T-cell (primary cell): ENCODE measurements at regions not wholly inside any gene's neighbourhood (a gene's known extent, or its start where the extent isn't known, plus 50 kb on each side); places are given as distances from the start of the nearest gene placed in this dataset.

Experiments used
- ATAC-seq, 4 experiments: fragments of 200-7000 bp in 3 of 4; fragments of 150-1000 bp in 1 of 4; cut with Tn5 transposase; replicated peaks in 1 of 4; 1 replicate in 3 of 4; 2 replicates in 1 of 4; pipeline ENCODE4 v1.10.0; 2021; ENCODE audit warnings: moderate library complexity in 3 of 4, mild to moderate bottlenecking in 2 of 4, moderate number of reproducible peaks in 1 of 4
- CTCF ChIA-PET, 2 donors: fragments of 300-600 bp; sonication (Branson Sonifier 250); formaldehyde crosslinking; loops; one replicate each; lab custom pipeline; 2022; ENCODE audit warnings: antibody characterized with exemption in 2 of 2; lab: Charles Lee
- POLR2A ChIA-PET, 2 donors: fragments of 300-600 bp; sonication (Branson Sonifier 250); formaldehyde crosslinking; loops; one replicate each; lab custom pipeline; 2022; ENCODE audit warnings: antibody characterized with exemption in 2 of 2; lab: Charles Lee
- DNase-seq, 35 experiments: peaks; one replicate each; pipeline versions ENCODE4 v3.0.0 to v3.0.0-alpha.2; 2013 to 2023
- H3K27ac ChIP-seq: one replicate; pipeline ENCODE4 v1.5.1; 2013; ENCODE audit warnings: low read length
- H3K27me3 ChIP-seq, 2 experiments: replicated peaks in 1 of 2; 1 replicate in 1 of 2; 2 replicates in 1 of 2; pipeline versions ENCODE4 v1.6.1 to v1.7.0; 2013; ENCODE audit warnings: low read length in 1 of 2, mixed read lengths in 1 of 2; ENCODE audit not compliant: control insufficient read depth in 2 of 2, insufficient read depth in 2 of 2; ENCODE audit errors: extremely low read depth in 1 of 2
- H3K36me3 ChIP-seq, 2 donors: 1 replicate in 1 of 2; 2 replicates in 1 of 2; pipeline versions ENCODE4 v1.6.1 to v1.7.0; 2013; ENCODE audit warnings: low read length in 1 of 2; ENCODE audit not compliant: control insufficient read depth in 2 of 2, insufficient read depth in 1 of 2; ENCODE audit errors: extremely low read depth in 1 of 2
- H3K4me1 ChIP-seq, 2 experiments: 1 replicate in 1 of 2; 2 replicates in 1 of 2; pipeline versions ENCODE4 v1.6.1 to v1.7.0; 2013; ENCODE audit warnings: low read length in 2 of 2, mixed read lengths in 1 of 2; ENCODE audit not compliant: insufficient read depth in 2 of 2, control insufficient read depth in 1 of 2; ENCODE audit errors: extremely low read depth in 1 of 2
- H3K4me3 ChIP-seq, 2 donors: 1 replicate in 1 of 2; 2 replicates in 1 of 2; pipeline versions ENCODE4 v1.5.1 to v1.7.0; 2013; ENCODE audit warnings: mild to moderate bottlenecking in 2 of 2, low read length in 1 of 2, moderate library complexity in 1 of 2; ENCODE audit not compliant: control insufficient read depth in 1 of 2; ENCODE audit errors: extremely low read depth in 1 of 2
- H3K9me3 ChIP-seq: 2 replicates; pipeline ENCODE4 v1.7.0; 2013
- H3K27ac Mint-ChIP-seq, 2 donors: one replicate each; pipeline ENCODE4 v1.8.0; 2020 to 2021; ENCODE audit warnings: mild to moderate bottlenecking in 2 of 2, mixed read lengths in 2 of 2
- H3K27me3 Mint-ChIP-seq, 2 donors: one replicate each; pipeline ENCODE4 v1.8.0; 2021 to 2022; ENCODE audit warnings: mixed read lengths in 2 of 2
- H3K36me3 Mint-ChIP-seq: one replicate; pipeline ENCODE4 v1.8.0; 2021; ENCODE audit warnings: mixed read lengths
- H3K4me1 Mint-ChIP-seq, 3 donors: one replicate each; pipeline ENCODE4 v1.8.0; 2020 to 2022; ENCODE audit warnings: mixed read lengths in 3 of 3, mild to moderate bottlenecking in 1 of 3
- H3K4me3 Mint-ChIP-seq, 3 donors: one replicate each; pipeline ENCODE4 v1.8.0; 2020 to 2022; ENCODE audit warnings: mild to moderate bottlenecking in 3 of 3, mixed read lengths in 3 of 3, moderate library complexity in 3 of 3
- H3K9me3 Mint-ChIP-seq, 3 donors: one replicate each; pipeline ENCODE4 v1.8.0; 2020 to 2022; ENCODE audit warnings: mixed read lengths in 3 of 3
- WGBS: methylation state at CpG from one replicate; pipeline ENCODE4 v1.1.5; 2013; ENCODE audit warnings: missing lambda C conversion rate; ENCODE audit not compliant: insufficient coverage; 5-methylcytosine and 5-hydroxymethylcytosine counted together

DNA sequence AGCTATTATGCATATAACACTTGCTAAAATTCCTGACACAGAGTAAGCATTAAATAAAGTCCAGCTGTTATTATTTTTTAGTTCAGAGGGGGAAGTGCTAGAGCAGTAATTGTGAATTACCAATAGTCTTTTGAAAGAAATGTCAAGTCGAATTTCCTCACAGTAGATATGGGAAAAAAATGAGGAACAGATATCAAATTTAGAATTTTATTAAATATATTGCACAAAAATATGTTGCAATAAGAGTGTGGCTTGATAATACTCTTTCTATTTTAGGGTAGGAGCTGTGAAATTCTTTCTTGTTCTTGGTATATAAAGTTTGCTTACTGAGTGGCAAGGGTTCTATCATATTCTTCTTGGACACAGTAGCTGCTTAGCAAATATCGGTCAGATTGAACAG lies 181.3 kb downstream of the NFKBIZ start:
- WGBS, result no CpG with 5 or more reads among the region's 2 CpGs
- Mint-ChIP-seq H3K27me3 (no peaks in the 10 kb centered on the region), H3K4me1 (peaks cover 0 to 6% (median 0%) of the 10 kb centered on the region in 3 donors), H3K4me3 (no peak overlapping the region), H3K36me3 (no peaks in the 10 kb centered on the region), H3K9me3 (no peaks in the 10 kb centered on the region), H3K27ac (no peak overlapping the region)
- ChIA-PET CTCF (no interaction called here), POLR2A (interaction anchor here in 1 of 2 donors (0.6 kb wide), 1 partner anchor 1865 kb away, joined by 3 read pairs; no protein-coding TSS in a partner anchor)
- DNase-seq (no peak), ATAC-seq (no peak)
- no peaks in the 10 kb centered on the region for H3K36me3 ChIP-seq
- H3K27me3 ChIP-seq, result no peaks in the 10 kb centered on the region
- H3K4me1 ChIP-seq, result no peaks in the 10 kb centered on the region
- H3K27ac ChIP-seq, result no peak overlapping the region
- no peak overlapping the region for H3K4me3 ChIP-seq
- no peaks in the 10 kb centered on the region for H3K9me3 ChIP-seq

DNA sequence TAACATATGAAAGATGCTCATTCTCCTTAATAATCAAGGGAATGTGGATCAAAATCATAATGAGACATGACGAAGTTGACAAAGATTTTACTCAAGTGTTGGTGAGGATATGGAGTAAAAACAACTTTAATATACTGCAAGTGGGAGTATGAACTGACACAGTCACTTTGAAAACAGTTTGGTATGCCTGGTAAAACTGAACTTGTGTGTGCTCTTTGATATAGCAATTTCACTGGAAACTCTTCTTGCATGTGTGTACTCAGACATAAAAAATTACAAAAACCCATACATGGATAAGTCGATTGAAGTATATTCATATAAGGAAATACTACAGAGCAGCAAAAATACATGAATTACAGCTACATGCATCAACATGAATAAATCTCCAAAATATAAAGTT lies 182.5 kb downstream of the NFKBIZ start:
- Mint-ChIP-seq H3K4me1 (peaks cover 0 to 6% (median 0%) of the 10 kb centered on the region in 3 donors), H3K36me3 (no peaks in the 10 kb centered on the region), H3K9me3 (no peaks in the 10 kb centered on the region), H3K27ac (no peak overlapping the region), H3K4me3 (no peak overlapping the region), H3K27me3 (no peaks in the 10 kb centered on the region)
- WGBS, result no CpG with 5 or more reads among the region's 2 CpGs
- ChIA-PET POLR2A (no interaction called here), CTCF (no interaction called here)
- H3K9me3 ChIP-seq, result no peaks in the 10 kb centered on the region
- no peaks in the 10 kb centered on the region for H3K4me1 ChIP-seq
- ATAC-seq, result no peak
- no peak for DNase-seq
- no peak overlapping the region for H3K27ac ChIP-seq
- no peaks in the 10 kb centered on the region for H3K27me3 ChIP-seq
- H3K4me3 ChIP-seq, result no peak overlapping the region
- H3K36me3 ChIP-seq, result no peaks in the 10 kb centered on the region

DNA sequence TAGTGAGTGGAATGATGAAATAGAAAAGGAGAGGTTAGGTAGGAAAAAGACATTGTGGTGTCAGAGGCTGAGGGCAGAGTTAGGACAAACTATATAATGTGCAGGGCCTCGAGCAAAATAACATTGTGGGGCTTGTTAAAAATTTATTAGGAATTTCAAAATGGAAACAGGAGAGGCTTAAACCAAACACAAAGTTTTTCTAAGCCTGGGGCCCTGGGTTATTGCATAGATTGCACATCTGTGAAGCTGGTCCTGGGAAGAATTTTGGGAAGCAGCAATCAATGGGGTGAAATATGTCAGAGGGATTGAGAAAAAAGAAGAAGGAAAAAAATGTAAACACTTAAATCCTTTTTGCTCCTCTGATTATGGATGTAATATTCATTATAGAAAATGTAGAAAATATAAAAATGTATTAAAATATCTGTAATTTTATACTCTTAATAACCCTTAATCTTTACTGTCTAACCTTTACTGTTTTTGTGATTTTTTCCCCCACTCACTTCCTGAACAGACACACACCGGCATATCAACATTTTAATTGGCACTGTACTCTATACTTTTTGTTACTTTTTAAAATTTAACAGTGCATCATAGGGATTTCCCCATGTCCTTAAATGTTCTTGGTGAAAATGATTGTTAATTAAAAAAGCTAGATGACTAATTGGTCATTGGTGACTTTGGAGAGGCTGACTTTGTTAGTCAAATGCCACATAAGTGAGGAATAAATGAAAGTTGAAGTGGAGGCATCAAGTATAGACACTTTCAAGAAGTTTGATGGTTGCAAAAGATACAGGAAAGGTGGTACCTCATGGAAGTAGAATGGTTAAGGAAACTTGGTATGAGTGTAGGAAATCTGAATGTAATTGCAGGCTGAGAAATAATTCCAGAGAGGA lies 183.4 kb downstream of the NFKBIZ start:
- Mint-ChIP-seq H3K4me1 (peaks cover 0 to 6% (median 0%) of the 10 kb centered on the region in 3 donors), H3K27ac (no peak overlapping the region), H3K27me3 (no peaks in the 10 kb centered on the region), H3K36me3 (no peaks in the 10 kb centered on the region), H3K4me3 (no peak overlapping the region), H3K9me3 (no peaks in the 10 kb centered on the region)
- ChIA-PET POLR2A (no interaction called here), CTCF (no interaction called here)
- no peaks in the 10 kb centered on the region for H3K27me3 ChIP-seq
- H3K4me1 ChIP-seq, result no peaks in the 10 kb centered on the region
- no peak overlapping the region for H3K4me3 ChIP-seq
- H3K9me3 ChIP-seq, result no peaks in the 10 kb centered on the region
- ATAC-seq (no peak), DNase-seq (no peak)
- no peak overlapping the region for H3K27ac ChIP-seq
- WGBS, result 88% methylated on average over 1 of the region's 2 CpGs
- no peaks in the 10 kb centered on the region for H3K36me3 ChIP-seq

DNA sequence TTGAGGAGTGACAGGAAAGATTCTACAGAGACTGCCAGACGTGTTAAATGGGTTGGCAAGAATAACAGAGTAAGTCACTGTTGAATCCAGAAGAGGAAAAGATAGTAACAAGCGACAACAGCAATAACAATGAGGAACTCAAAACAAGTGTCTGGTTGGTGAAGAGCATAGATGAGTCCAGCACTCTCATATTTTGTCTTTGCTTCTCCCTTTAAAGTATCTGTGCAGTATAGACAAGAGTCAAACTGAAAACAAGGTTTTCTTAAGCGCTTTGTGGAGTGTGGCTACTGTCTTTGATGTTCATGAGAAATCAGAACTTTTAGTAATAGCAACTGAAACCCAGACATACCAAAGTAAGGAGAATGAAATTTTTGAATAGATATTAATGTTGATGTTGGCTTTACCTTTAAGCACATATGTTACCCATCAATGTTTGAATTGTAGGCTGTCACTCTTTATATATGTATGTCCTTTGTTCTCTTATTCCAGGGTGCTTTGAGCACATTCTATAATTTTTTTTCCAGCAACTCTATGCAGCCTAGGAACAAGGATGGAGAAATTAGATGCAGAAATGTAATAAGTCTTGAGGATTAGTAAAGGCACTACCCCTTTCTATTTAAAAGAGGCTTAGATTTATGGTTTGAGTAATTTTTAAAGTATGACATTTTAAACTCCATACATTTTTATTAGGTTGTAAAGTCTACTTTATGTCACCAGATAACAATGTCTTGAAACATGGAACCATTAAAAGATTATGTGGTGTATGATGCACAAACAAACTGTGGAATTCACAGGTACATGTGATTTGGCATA lies 185.5 kb downstream of the NFKBIZ start:
- no peaks in the 10 kb centered on the region for H3K27me3 ChIP-seq
- Mint-ChIP-seq H3K36me3 (peaks cover 1% of the 10 kb centered on the region), H3K9me3 (peaks cover 0 to under 1% (median under 1%) of the 10 kb centered on the region in 3 donors), H3K4me3 (no peak overlapping the region), H3K27me3 (no peaks in the 10 kb centered on the region), H3K4me1 (peaks cover 5 to 16% (median 10%) of the 10 kb centered on the region in 3 donors), H3K27ac (no peak overlapping the region)
- POLR2A ChIA-PET, result no interaction called here
- H3K4me3 ChIP-seq, result no peak overlapping the region
- no CpG with 5 or more reads among the region's 3 CpGs for WGBS
- no peaks in the 10 kb centered on the region for H3K36me3 ChIP-seq
- DNase-seq (no peak), ATAC-seq (no peak)
- H3K27ac ChIP-seq, result no peak overlapping the region
- H3K4me1 ChIP-seq, result no peaks in the 10 kb centered on the region
- CTCF ChIA-PET, result no interaction called here
- H3K9me3 ChIP-seq, result no peaks in the 10 kb centered on the region

DNA sequence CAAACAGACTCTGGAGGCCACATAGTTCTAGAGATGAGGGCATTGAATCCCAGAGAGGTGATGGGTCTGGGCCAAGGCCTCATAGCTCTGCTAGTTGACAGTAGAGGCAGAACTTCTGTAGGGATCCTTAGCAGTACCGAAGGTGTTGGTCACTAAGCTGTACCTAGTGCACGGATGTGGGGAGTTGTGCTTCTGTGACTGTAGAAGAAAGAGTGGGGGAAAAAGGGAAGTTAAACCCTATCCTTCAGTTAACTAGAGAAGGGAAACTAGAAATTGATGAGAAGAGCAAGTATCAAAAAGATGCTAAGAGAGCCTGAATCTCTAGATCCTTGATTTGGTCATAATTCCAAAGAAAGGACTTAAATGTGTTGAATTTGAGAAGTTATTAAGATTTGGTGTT lies 186.7 kb downstream of the NFKBIZ start:
- no peak overlapping the region for H3K27ac ChIP-seq

DNA sequence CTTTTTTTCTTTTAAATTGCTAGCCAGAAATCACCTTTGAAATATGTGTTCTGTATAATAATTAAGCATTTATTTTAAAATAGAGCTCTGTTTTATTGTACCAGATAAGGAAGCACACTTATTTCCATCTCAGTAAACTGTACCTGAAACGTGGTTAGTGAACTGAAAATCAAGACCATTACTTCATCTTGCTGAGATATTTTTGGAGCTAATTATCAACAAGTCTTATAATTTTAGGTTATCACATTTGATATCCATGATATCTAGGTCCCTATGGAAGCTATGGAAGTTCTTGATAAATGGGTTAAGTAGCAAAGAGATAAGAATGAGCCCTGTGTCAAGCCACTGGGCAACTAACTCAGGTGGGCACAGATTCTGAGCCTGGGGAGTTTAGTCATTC lies 187.2 kb downstream of the NFKBIZ start:
- WGBS, result no CpG with 5 or more reads among the region's 1 CpG
- no peak overlapping the region for H3K27ac Mint-ChIP-seq

More for the DNA sequence above, 186.7 kb downstream of the NFKBIZ start:
- Mint-ChIP-seq H3K9me3 (peaks cover 0 to 5% (median 4%) of the 10 kb centered on the region in 3 donors), H3K4me1 (peaks cover 5 to 10% (median 10%) of the 10 kb centered on the region in 3 donors), H3K4me3 (no peak overlapping the region), H3K27ac (no peak overlapping the region), H3K27me3 (no peaks in the 10 kb centered on the region), H3K36me3 (peaks cover 4% of the 10 kb centered on the region)
- ChIA-PET CTCF (interaction anchor here in 1 of 2 donors (0.5 kb wide), 1 partner anchor 194 kb away, joined by 3 read pairs; no protein-coding TSS in a partner anchor), POLR2A (no interaction called here)
- ATAC-seq, result no peak
- no CpG with 5 or more reads among the region's 2 CpGs for WGBS
- Histone ChIP-seq H3K36me3 (no peaks in the 10 kb centered on the region), H3K9me3 (no peaks in the 10 kb centered on the region), H3K27me3 (no peaks in the 10 kb centered on the region), H3K4me1 (no peaks in the 10 kb centered on the region), H3K4me3 (no peak overlapping the region)
- DNase-seq, result no peak

More for the DNA sequence above, 187.2 kb downstream of the NFKBIZ start:
- Mint-ChIP-seq H3K9me3 (peaks cover 0 to 8% (median 4%) of the 10 kb centered on the region in 3 donors), H3K4me3 (no peak overlapping the region), H3K36me3 (peaks cover 4% of the 10 kb centered on the region), H3K27me3 (no peaks in the 10 kb centered on the region), H3K4me1 (peaks cover 5 to 10% (median 10%) of the 10 kb centered on the region in 3 donors)
- ChIA-PET CTCF (interaction anchor here in 1 of 2 donors (0.5 kb wide), 1 partner anchor 194 kb away, joined by 3 read pairs; no protein-coding TSS in a partner anchor), POLR2A (no interaction called here)
- ATAC-seq (no peak), DNase-seq (no peak)
- no peaks in the 10 kb centered on the region for H3K9me3 ChIP-seq
- H3K27me3 ChIP-seq, result no peaks in the 10 kb centered on the region
- H3K4me3 ChIP-seq, result no peak overlapping the region
- no peaks in the 10 kb centered on the region for H3K4me1 ChIP-seq
- no peaks in the 10 kb centered on the region for H3K36me3 ChIP-seq
- H3K27ac ChIP-seq, result no peak overlapping the region
